K562 (cell line): ENCODE measurements at regions not wholly inside any gene's neighbourhood (a gene's known extent, or its start where the extent isn't known, plus 50 kb on each side); places are given as distances from the start of the nearest gene placed in this dataset.

Source experiments
- ATAC-seq: fragments of 200-7000 bp; cut with Tn5 transposase; 3 replicates; pipeline ENCODE4 v1.9.1; 2020; ENCODE audit warnings: moderate library complexity
- BruUV-seq: library from RNA; stranded (reverse); fragments of 400-500 nt; replicated peaks from 2 replicates; lab custom pipeline; 2021; lab: Mats Ljungman, UMichigan
- CTCF ChIA-PET: fragments of 300-600 bp; formaldehyde crosslinking; extraction: SDS; loops from one replicate; lab custom pipeline; 2021; ENCODE audit warnings: low intra/inter-chr PET ratio; lab: Yijun Ruan, JAX
- POLR2A ChIA-PET: fragments of 300-600, 350-650 bp; sonication (Branson Sonifier 250); formaldehyde crosslinking; extraction: SDS; loops from one replicate; lab custom pipeline; 2021; ENCODE audit warnings: antibody characterized with exemption, inconsistent platforms; lab: Yijun Ruan, JAX
- DNase-seq, 4 experiments: peaks; one replicate each; pipeline versions ENCODE4 v3.0.0 to v3.0.0-alpha.2; 2011 to 2018; ENCODE audit warnings: low spot score in 3 of 4, mixed read lengths in 3 of 4; ENCODE audit errors: extremely low read depth in 1 of 4
- FAIRE-seq: peaks from 2 replicates; lab custom pipeline; 2011; peaks lifted over from hg19 to GRCh38; lab: Jason Lieb, UNC
- H2AFZ ChIP-seq: 2 replicates; pipeline ENCODE4 v1.6.0; 2011; ENCODE audit warnings: low read depth, low read length, control low read depth, inconsistent platforms
- H3K27ac ChIP-seq: fragments of 200-600 bp; 3 replicates; pipeline ENCODE4 v1.8.0; 2011; ENCODE audit warnings: low read depth, mild to moderate bottlenecking, control low read depth, inconsistent platforms, low read length, moderate library complexity, mixed read lengths; ENCODE audit errors: extremely low read depth
- H3K27me3 ChIP-seq, 2 experiments: fragments of 300-600 bp in 1 of 2; 2 replicates in 1 of 2; 3 replicates in 1 of 2; pipeline versions ENCODE4 v1.6.0 to v1.8.0; 2011; ENCODE audit warnings: inconsistent platforms in 2 of 2, low read length in 2 of 2, mild to moderate bottlenecking in 1 of 2, mixed read lengths in 1 of 2, moderate library complexity in 1 of 2; ENCODE audit not compliant: control insufficient read depth in 2 of 2, insufficient read depth in 2 of 2
- H3K36me3 ChIP-seq: fragments of 300-600 bp; 3 replicates; pipeline ENCODE4 v1.8.0; 2011; ENCODE audit warnings: mild to moderate bottlenecking, low read length, inconsistent platforms; ENCODE audit not compliant: control insufficient read depth, insufficient read depth
- H3K4me1 ChIP-seq, 2 experiments: fragments of 200-600 bp in 1 of 2; replicated peaks in 1 of 2; 2 replicates in 1 of 2; 3 replicates in 1 of 2; pipeline versions ENCODE4 v1.5.1 to v1.8.0; 2011; ENCODE audit warnings: inconsistent platforms in 2 of 2, low read length in 2 of 2, mild to moderate bottlenecking in 1 of 2, mixed read lengths in 1 of 2, moderate library complexity in 1 of 2; ENCODE audit not compliant: control insufficient read depth in 2 of 2, insufficient read depth in 2 of 2
- H3K4me2 ChIP-seq: 2 replicates; pipeline ENCODE4 v1.6.1; 2011; ENCODE audit warnings: low read length, control low read depth, inconsistent platforms, mixed read lengths; ENCODE audit not compliant: insufficient read depth
- H3K4me3 ChIP-seq: fragments of 200-600 bp; sonication (generic), shearing (Covaris generic); 2 replicates; pipeline ENCODE4 v1.5.1; 2016; ENCODE audit warnings: control low read depth, inconsistent platforms
- H3K79me2 ChIP-seq: fragments of 200-600 bp; 3 replicates; pipeline ENCODE4 v1.8.0; 2011; ENCODE audit warnings: low read length, inconsistent platforms; ENCODE audit not compliant: control insufficient read depth, insufficient read depth
- H3K9ac ChIP-seq, 2 experiments: 2 replicates each; pipeline versions ENCODE4 v1.6.0 to v1.6.1; 2011; ENCODE audit warnings: low read depth in 2 of 2, low read length in 2 of 2, control low read depth in 1 of 2, inconsistent platforms in 1 of 2, mild to moderate bottlenecking in 1 of 2, mixed read lengths in 1 of 2; ENCODE audit not compliant: insufficient read depth in 1 of 2
- H3K9me1 ChIP-seq: one replicate; pipeline ENCODE4 v1.6.0; 2011; ENCODE audit warnings: inconsistent platforms, mild to moderate bottlenecking, low read length, moderate library complexity; ENCODE audit not compliant: control insufficient read depth, insufficient read depth
- H3K9me3 ChIP-seq: replicated peaks from 2 replicates; pipeline ENCODE4 v1.5.1; 2011; ENCODE audit warnings: low read depth, low read length, inconsistent platforms; ENCODE audit not compliant: control insufficient read depth, insufficient read depth
- H4K20me1 ChIP-seq: replicated peaks from 2 replicates; pipeline ENCODE4 v1.6.1; 2011; ENCODE audit warnings: low read length, inconsistent platforms, mixed read lengths; ENCODE audit not compliant: control insufficient read depth, insufficient read depth
- CCNT2 ChIP-seq: IDR thresholded peaks from 2 replicates; pipeline ENCODE4 v1.6.1; 2011; ENCODE audit warnings: borderline replicate concordance, low read depth, mild to moderate bottlenecking, moderate library complexity, mixed read lengths, low read length; ENCODE audit not compliant: insufficient read length; ENCODE audit errors: extremely low read depth
- L3MBTL2 ChIP-seq: fragments of 450-650 bp; IDR thresholded peaks from 2 replicates; pipeline ENCODE4 v1.6.1; 2016; ENCODE audit warnings: mild to moderate bottlenecking, moderate library complexity
- MED1 ChIP-seq: sonication (generic); formaldehyde crosslinking; IDR thresholded peaks from 2 replicates; pipeline ENCODE4 v1.8.1; 2023; ENCODE audit warnings: missing genetic modification reagents, borderline replicate concordance
- NCOA4 ChIP-seq: fragments of 450-650 bp; IDR thresholded peaks from 2 replicates; pipeline ENCODE4 v1.6.1; 2018; ENCODE audit warnings: mild to moderate bottlenecking; ENCODE audit not compliant: partially characterized antibody
- NFYB ChIP-seq: IDR thresholded peaks from 2 replicates; pipeline ENCODE4 v1.6.1; 2011; ENCODE audit warnings: mild to moderate bottlenecking, moderate library complexity; ENCODE audit not compliant: insufficient read length; ENCODE audit errors: extremely low read depth
- OTX1 ChIP-seq: fragments of 450-650 bp; formaldehyde crosslinking; IDR thresholded peaks from 2 replicates; pipeline ENCODE4 v1.4.0; 2022; ENCODE audit warnings: mild to moderate bottlenecking
- PHF20 ChIP-seq: fragments of 450-650 bp; IDR thresholded peaks from 2 replicates; pipeline ENCODE4 v1.6.1; 2018; ENCODE audit not compliant: partially characterized antibody
- ZBTB8A ChIP-seq: fragments of 450-650 bp; IDR thresholded peaks from 2 replicates; pipeline ENCODE4 v1.6.1; 2018; ENCODE audit warnings: mild to moderate bottlenecking, moderate library complexity; ENCODE audit not compliant: partially characterized antibody
- ZNF133 ChIP-seq: fragments of 250-450 bp; sonication (Bioruptor Pico); IDR thresholded peaks from 2 replicates; pipeline ENCODE4 v1.4.0; 2020; ENCODE audit warnings: mild to moderate bottlenecking
- WGBS: fragments of 100-300 bp; shearing (Covaris generic); methylation state at CpG from one replicate; pipeline ENCODE4 v1.1.6; 2016; ENCODE audit warnings: low coverage, mixed read lengths; ENCODE audit not compliant: insufficient coverage; ENCODE audit errors: missing lambda C conversion rate; 5-methylcytosine and 5-hydroxymethylcytosine counted together
- in situ Hi-C: fragments of 300-500 bp; cut with MboI; formaldehyde crosslinking; loops from 4 replicates; pipeline ENCODE4 v1.15.0; 2018; ENCODE audit warnings: inconsistent platforms, mixed read lengths
- intact Hi-C: fragments of 100-400 bp; cut with micrococcal nuclease; formaldehyde crosslinking; loops from 2 replicates; pipeline ENCODE4 v1.14.2; 2022
- TF ChIP-seq, protein P1 (sequence below): fragments of 250-450 bp; sonication (Bioruptor Pico); IDR thresholded peaks from 2 replicates; pipeline ENCODE4 v1.6.1; 2021; ENCODE audit warnings: mild to moderate bottlenecking
- TF ChIP-seq, protein P2 (sequence below): sonication (generic); formaldehyde crosslinking; IDR thresholded peaks from 2 replicates; pipeline ENCODE4 v1.8.0; 2022; ENCODE audit warnings: mild to moderate bottlenecking, missing genetic modification reagents
- TF ChIP-seq, protein P3 (sequence below): sonication (generic); formaldehyde crosslinking; IDR thresholded peaks from 2 replicates; pipeline ENCODE4 v1.8.0; 2022; ENCODE audit warnings: mild to moderate bottlenecking, missing genetic modification reagents
- TF ChIP-seq, protein P4 (sequence below), 2 experiments: fragments of 450-650 bp in 1 of 2; sonication (generic) in 1 of 2; formaldehyde crosslinking; conservative IDR thresholded peaks; 2 replicates each; pipeline versions ENCODE4 v1.4.0 to v1.8.1; 2020 to 2022; ENCODE audit warnings: mild to moderate bottlenecking in 1 of 2, missing genetic modification reagents in 1 of 2

DNA sequence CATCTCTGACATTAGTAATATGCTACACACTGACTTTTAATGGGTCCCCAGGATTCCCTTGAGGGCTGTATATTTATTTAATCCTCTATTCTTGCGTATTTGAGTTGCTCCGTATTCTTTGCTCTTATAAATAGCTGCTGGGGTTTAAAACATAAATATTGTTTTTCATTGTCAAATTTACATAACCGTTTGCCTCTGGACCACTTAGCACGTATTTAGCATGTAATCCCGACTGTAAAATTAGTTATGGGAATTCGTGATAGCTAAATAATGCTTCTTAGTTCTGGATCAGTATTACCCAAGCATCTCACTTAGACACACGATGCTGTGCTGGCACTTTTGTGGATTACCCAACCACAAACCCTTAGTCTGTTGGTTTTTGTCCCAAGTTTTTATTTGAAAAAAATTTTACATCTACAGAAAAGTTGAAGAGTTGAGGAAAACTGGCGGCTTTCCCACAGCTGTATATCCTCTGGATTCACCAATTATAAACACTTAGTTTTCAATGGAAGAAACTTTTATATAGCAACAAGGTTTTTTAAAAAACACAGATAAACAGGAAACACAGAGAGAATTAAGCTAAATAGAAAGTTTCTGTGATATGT lies 296.8 kb upstream of the TPM1 start:
- in situ Hi-C loops, result no loop called here
- no peak for FAIRE-seq

More for the DNA sequence above, 296.8 kb upstream of the TPM1 start:
- no peaks in the 10 kb centered on the region for H3K79me2 ChIP-seq
- H3K27me3 ChIP-seq, result peaks cover 11 to 23% of the 10 kb centered on the region in 2 experiments; a peak in 4 of 5 replicates
- no peaks in the 10 kb centered on the region for H3K9me1 ChIP-seq
- 1% methylated on average over 8 of the region's 8 CpGs for WGBS
- no peaks in the 10 kb centered on the region for H3K9me3 ChIP-seq
- H4K20me1 ChIP-seq, result no peaks in the 10 kb centered on the region
- no peak for ATAC-seq
- intact Hi-C loops, result no loop called here
- H3K36me3 ChIP-seq, result no peaks in the 10 kb centered on the region
- BruUV-seq, result no TSS peak
- no peak overlapping the region for H2AFZ ChIP-seq
- DNase-seq, result no peak
- TF ChIP-seq ZNF133 (no peak), L3MBTL2 (no peak), NFYB (no peak), ZBTB8A (no peak), MED1 (CRISPR knock-in tag) (no peak), OTX1 (no peak), PHF20 (no peak), NCOA4 (no peak), CCNT2 (no peak)
- TF ChIP-seq, protein P1, sequence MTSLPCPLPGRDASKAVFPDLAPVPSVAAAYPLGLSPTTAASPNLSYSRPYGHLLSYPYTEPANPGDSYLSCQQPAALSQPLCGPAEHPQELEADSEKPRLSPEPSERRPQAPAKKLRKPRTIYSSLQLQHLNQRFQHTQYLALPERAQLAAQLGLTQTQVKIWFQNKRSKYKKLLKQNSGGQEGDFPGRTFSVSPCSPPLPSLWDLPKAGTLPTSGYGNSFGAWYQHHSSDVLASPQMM (CRISPR knock-in tag), result no peak
- TF ChIP-seq, protein P2, sequence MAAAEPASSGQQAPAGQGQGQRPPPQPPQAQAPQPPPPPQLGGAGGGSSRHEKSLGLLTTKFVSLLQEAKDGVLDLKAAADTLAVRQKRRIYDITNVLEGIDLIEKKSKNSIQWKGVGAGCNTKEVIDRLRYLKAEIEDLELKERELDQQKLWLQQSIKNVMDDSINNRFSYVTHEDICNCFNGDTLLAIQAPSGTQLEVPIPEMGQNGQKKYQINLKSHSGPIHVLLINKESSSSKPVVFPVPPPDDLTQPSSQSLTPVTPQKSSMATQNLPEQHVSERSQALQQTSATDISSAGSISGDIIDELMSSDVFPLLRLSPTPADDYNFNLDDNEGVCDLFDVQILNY (CRISPR knock-in tag), result no peak
- TF ChIP-seq, protein P3, sequence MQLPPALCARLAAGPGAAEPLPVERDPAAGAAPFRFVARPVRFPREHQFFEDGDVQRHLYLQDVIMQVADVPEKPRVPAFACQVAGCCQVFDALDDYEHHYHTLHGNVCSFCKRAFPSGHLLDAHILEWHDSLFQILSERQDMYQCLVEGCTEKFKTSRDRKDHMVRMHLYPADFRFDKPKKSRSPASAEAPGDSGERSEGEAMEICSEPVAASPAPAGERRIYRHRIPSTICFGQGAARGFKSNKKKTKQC (CRISPR knock-in tag), result no peak
- TF ChIP-seq, protein P4, sequence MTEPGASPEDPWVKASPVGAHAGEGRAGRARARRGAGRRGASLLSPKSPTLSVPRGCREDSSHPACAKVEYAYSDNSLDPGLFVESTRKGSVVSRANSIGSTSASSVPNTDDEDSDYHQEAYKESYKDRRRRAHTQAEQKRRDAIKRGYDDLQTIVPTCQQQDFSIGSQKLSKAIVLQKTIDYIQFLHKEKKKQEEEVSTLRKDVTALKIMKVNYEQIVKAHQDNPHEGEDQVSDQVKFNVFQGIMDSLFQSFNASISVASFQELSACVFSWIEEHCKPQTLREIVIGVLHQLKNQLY (CRISPR knock-in tag; conservative IDR thresholded peaks at IDR 0.05), result no peak
- no peaks in the 10 kb centered on the region for H3K4me1 ChIP-seq
- H3K4me3 ChIP-seq, result no peak overlapping the region
- ChIA-PET POLR2A (interaction anchor here (0.6 kb wide), 1 partner anchor 286 kb away, joined by 3 read pairs; no protein-coding TSS in a partner anchor), CTCF (interaction anchor here (0.6 kb wide), 1 partner anchor 372 kb away, joined by 3 read pairs; no protein-coding TSS in a partner anchor)
- no peak overlapping the region for H3K9ac ChIP-seq
- H3K4me2 ChIP-seq, result no peak overlapping the region
- H3K27ac ChIP-seq, result no peak overlapping the region
